SK-N-SH treated with all-trans-retinoic acid at 6 μM for 48 hours (cell line): ENCODE measurements at regions not wholly inside any gene's neighbourhood (a gene's known extent, or its start where the extent isn't known, plus 50 kb on each side); places are given as distances from the start of the nearest gene placed in this dataset.

Experiments used
- ATAC-seq: fragments of 200-7000 bp; cut with Tn5 transposase; 3 replicates; pipeline ENCODE4 v1.9.1; 2020; ENCODE audit warnings: mild to moderate bottlenecking, moderate library complexity
- ARNTL ChIP-seq: fragments of 450-650 bp; formaldehyde crosslinking; IDR thresholded peaks from 2 replicates; pipeline ENCODE4 v1.5.0; 2020; ENCODE audit warnings: low read depth, mild to moderate bottlenecking, moderate library complexity, borderline replicate concordance
- BACH2 ChIP-seq: fragments of 250-450 bp; sonication (Bioruptor Pico); IDR thresholded peaks from 2 replicates; pipeline ENCODE4 v1.9.0; 2021; ENCODE audit warnings: mild to moderate bottlenecking, borderline replicate concordance
- CSDC2 ChIP-seq: fragments of 250-450 bp; sonication (Bioruptor Pico); IDR thresholded peaks from 2 replicates; pipeline ENCODE4 v1.5.0; 2020; ENCODE audit warnings: mild to moderate bottlenecking, moderate library complexity
- ESRRG ChIP-seq: fragments of 250-450 bp; sonication (Bioruptor Pico); IDR thresholded peaks from 2 replicates; pipeline ENCODE4 v1.6.1; 2021; ENCODE audit warnings: mild to moderate bottlenecking
- GLIS3 ChIP-seq: fragments of 250-450 bp; sonication (Bioruptor Pico); IDR thresholded peaks from 2 replicates; pipeline ENCODE4 v1.5.0; 2020; ENCODE audit warnings: mild to moderate bottlenecking, moderate library complexity
- ISL1 ChIP-seq: fragments of 250-450 bp; sonication (Bioruptor Pico); IDR thresholded peaks from 2 replicates; pipeline ENCODE4 v2.1.2; 2022; ENCODE audit warnings: mild to moderate bottlenecking, moderate library complexity
- OSR1 ChIP-seq: fragments of 250-450 bp; sonication (Bioruptor Pico); IDR thresholded peaks from 2 replicates; pipeline ENCODE4 v1.8.0; 2022; ENCODE audit warnings: moderate library complexity, mild to moderate bottlenecking, inconsistent platforms
- PPARA ChIP-seq: fragments of 250-450 bp; sonication (Bioruptor Pico); IDR thresholded peaks from 2 replicates; pipeline ENCODE4 v1.5.0; 2020; ENCODE audit warnings: mild to moderate bottlenecking, borderline replicate concordance
- RARB ChIP-seq: fragments of 250-450 bp; sonication (Bioruptor Pico); IDR thresholded peaks from 2 replicates; pipeline ENCODE4 v1.8.0; 2021; ENCODE audit warnings: mild to moderate bottlenecking, moderate library complexity
- SNAI2 ChIP-seq: fragments of 250-450 bp; sonication (Bioruptor Pico); IDR thresholded peaks from 2 replicates; pipeline ENCODE4 v1.5.0; 2020; ENCODE audit warnings: mild to moderate bottlenecking, moderate library complexity
- TCF4 ChIP-seq: fragments of 250-450 bp; sonication (Bioruptor Pico); IDR thresholded peaks from 2 replicates; pipeline ENCODE4 v1.8.0; 2021; ENCODE audit warnings: mild to moderate bottlenecking, moderate library complexity, borderline replicate concordance
- ZFP30 ChIP-seq: fragments of 450-650 bp; formaldehyde crosslinking; IDR thresholded peaks from 2 replicates; pipeline ENCODE4 v1.5.0; 2022; ENCODE audit warnings: mild to moderate bottlenecking, moderate library complexity
- ZNF565 ChIP-seq: fragments of 450-650 bp; formaldehyde crosslinking; conservative IDR thresholded peaks from 2 replicates; pipeline ENCODE4 v1.5.0; 2020; ENCODE audit warnings: low read depth, mild to moderate bottlenecking, moderate library complexity
- ZNF70 ChIP-seq: fragments of 450-650 bp; formaldehyde crosslinking; IDR thresholded peaks from 2 replicates; pipeline ENCODE4 v1.5.0; 2020; ENCODE audit warnings: mild to moderate bottlenecking, moderate library complexity
- TF ChIP-seq, protein P1 (sequence below): fragments of 250-450 bp; sonication (Bioruptor Pico); IDR thresholded peaks from 2 replicates; pipeline ENCODE4 v1.5.0; 2020; ENCODE audit warnings: mild to moderate bottlenecking, moderate library complexity
- TF ChIP-seq, protein P2 (sequence below): fragments of 250-450 bp; sonication (Bioruptor Pico); IDR thresholded peaks from 2 replicates; pipeline ENCODE4 v1.8.0; 2020; ENCODE audit warnings: mild to moderate bottlenecking, moderate library complexity, borderline replicate concordance
- TF ChIP-seq, protein P3 (sequence below): fragments of 250-450 bp; sonication (Bioruptor Pico); IDR thresholded peaks from 2 replicates; pipeline ENCODE4 v1.8.0; 2021; ENCODE audit warnings: low read depth, mild to moderate bottlenecking, moderate library complexity, borderline replicate concordance
- TF ChIP-seq, protein P4 (sequence below): fragments of 250-450 bp; sonication (Bioruptor Pico); IDR thresholded peaks from 2 replicates; pipeline ENCODE4 v1.5.1; 2020; ENCODE audit warnings: low read depth, mild to moderate bottlenecking, moderate library complexity
- TF ChIP-seq, protein P5 (sequence below): fragments of 250-450 bp; sonication (Bioruptor Pico); IDR thresholded peaks from 2 replicates; pipeline ENCODE4 v1.5.1; 2021; ENCODE audit warnings: mild to moderate bottlenecking, moderate library complexity

DNA sequence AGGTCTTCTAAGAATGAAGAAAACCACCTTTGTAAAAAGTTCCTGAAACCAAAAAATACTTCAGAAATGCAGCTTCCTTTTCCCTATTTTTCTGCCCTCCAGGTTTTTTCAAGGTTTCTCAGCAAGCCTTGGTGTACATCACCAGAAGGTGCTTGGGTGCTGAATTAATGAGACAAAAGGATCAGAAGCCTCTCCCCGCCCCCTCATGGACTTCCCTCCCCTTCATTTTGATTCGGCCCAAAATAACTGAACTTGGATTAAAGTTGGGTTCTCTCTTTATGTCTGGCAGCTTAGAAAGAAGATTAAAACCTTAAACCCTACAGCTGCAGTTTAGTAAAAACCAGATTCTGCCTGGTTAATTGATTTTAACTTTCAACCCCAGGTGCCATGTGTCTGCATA is 121.7 kb upstream of the ERCC4 start:
- ATAC-seq = no peak
- TF ChIP-seq BACH2 (CRISPR knock-in tag) = no peak
- TF ChIP-seq, protein P1, sequence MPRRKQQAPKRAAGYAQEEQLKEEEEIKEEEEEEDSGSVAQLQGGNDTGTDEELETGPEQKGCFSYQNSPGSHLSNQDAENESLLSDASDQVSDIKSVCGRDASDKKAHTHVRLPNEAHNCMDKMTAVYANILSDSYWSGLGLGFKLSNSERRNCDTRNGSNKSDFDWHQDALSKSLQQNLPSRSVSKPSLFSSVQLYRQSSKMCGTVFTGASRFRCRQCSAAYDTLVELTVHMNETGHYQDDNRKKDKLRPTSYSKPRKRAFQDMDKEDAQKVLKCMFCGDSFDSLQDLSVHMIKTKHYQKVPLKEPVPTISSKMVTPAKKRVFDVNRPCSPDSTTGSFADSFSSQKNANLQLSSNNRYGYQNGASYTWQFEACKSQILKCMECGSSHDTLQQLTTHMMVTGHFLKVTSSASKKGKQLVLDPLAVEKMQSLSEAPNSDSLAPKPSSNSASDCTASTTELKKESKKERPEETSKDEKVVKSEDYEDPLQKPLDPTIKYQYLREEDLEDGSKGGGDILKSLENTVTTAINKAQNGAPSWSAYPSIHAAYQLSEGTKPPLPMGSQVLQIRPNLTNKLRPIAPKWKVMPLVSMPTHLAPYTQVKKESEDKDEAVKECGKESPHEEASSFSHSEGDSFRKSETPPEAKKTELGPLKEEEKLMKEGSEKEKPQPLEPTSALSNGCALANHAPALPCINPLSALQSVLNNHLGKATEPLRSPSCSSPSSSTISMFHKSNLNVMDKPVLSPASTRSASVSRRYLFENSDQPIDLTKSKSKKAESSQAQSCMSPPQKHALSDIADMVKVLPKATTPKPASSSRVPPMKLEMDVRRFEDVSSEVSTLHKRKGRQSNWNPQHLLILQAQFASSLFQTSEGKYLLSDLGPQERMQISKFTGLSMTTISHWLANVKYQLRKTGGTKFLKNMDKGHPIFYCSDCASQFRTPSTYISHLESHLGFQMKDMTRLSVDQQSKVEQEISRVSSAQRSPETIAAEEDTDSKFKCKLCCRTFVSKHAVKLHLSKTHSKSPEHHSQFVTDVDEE (CRISPR knock-in tag) = no peak
- TF ChIP-seq ZNF565 = no peak
- TF ChIP-seq SNAI2 = no peak
- TF ChIP-seq RARB (CRISPR knock-in tag) = no peak
- no peak for TF ChIP-seq ZFP30 (CRISPR knock-in tag)
- TF ChIP-seq ZNF70 (CRISPR knock-in tag) = no peak
- TF ChIP-seq GLIS3 (CRISPR knock-in tag) = no peak
- TF ChIP-seq, protein P2, sequence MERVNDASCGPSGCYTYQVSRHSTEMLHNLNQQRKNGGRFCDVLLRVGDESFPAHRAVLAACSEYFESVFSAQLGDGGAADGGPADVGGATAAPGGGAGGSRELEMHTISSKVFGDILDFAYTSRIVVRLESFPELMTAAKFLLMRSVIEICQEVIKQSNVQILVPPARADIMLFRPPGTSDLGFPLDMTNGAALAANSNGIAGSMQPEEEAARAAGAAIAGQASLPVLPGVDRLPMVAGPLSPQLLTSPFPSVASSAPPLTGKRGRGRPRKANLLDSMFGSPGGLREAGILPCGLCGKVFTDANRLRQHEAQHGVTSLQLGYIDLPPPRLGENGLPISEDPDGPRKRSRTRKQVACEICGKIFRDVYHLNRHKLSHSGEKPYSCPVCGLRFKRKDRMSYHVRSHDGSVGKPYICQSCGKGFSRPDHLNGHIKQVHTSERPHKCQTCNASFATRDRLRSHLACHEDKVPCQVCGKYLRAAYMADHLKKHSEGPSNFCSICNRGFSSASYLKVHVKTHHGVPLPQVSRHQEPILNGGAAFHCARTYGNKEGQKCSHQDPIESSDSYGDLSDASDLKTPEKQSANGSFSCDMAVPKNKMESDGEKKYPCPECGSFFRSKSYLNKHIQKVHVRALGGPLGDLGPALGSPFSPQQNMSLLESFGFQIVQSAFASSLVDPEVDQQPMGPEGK (CRISPR knock-in tag) = no peak
- TF ChIP-seq PPARA (CRISPR knock-in tag) = no peak
- TF ChIP-seq, protein P3, sequence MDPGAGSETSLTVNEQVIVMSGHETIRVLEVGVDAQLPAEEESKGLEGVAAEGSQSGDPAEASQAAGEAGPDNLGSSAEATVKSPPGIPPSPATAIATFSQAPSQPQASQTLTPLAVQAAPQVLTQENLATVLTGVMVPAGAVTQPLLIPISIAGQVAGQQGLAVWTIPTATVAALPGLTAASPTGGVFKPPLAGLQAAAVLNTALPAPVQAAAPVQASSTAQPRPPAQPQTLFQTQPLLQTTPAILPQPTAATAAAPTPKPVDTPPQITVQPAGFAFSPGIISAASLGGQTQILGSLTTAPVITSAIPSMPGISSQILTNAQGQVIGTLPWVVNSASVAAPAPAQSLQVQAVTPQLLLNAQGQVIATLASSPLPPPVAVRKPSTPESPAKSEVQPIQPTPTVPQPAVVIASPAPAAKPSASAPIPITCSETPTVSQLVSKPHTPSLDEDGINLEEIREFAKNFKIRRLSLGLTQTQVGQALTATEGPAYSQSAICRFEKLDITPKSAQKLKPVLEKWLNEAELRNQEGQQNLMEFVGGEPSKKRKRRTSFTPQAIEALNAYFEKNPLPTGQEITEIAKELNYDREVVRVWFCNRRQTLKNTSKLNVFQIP = no peak
- no peak for TF ChIP-seq TCF4 (CRISPR knock-in tag)
- no peak for TF ChIP-seq ESRRG (CRISPR knock-in tag)
- TF ChIP-seq OSR1 (CRISPR knock-in tag) = no peak
- TF ChIP-seq CSDC2 = no peak
- TF ChIP-seq, protein P4, sequence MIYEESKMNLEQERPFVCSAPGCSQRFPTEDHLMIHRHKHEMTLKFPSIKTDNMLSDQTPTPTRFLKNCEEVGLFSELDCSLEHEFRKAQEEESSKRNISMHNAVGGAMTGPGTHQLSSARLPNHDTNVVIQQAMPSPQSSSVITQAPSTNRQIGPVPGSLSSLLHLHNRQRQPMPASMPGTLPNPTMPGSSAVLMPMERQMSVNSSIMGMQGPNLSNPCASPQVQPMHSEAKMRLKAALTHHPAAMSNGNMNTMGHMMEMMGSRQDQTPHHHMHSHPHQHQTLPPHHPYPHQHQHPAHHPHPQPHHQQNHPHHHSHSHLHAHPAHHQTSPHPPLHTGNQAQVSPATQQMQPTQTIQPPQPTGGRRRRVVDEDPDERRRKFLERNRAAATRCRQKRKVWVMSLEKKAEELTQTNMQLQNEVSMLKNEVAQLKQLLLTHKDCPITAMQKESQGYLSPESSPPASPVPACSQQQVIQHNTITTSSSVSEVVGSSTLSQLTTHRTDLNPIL (CRISPR knock-in tag) = no peak
- no peak for TF ChIP-seq ISL1 (CRISPR knock-in tag)
- no peak for TF ChIP-seq ARNTL (CRISPR knock-in tag)
- TF ChIP-seq, all 23 proteins: peak for 0

DNA sequence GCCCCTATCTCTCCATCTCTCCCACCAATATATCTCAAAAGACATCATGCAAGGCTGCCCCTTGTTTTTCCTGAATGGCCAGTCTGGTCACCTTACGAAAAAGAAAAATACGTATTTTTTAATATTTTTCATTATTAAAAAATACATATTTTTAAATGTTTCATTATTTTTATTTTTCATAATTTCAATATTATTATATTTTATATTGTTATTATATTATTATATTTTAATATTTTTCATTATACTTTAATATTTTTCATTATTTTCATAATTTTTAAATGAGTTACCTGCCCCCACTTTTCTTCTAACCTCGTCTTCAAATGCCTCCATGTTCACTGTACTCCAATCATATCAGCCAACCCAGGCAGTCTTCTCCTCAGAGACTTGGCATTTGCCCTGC is 116.0 kb upstream of the ERCC4 start:
- no peak for ATAC-seq
- TF ChIP-seq, protein P2 (CRISPR knock-in tag) = no peak
- TF ChIP-seq OSR1 (CRISPR knock-in tag) (no peak), ZNF565 (no peak), ZNF70 (CRISPR knock-in tag) (no peak), RARB (CRISPR knock-in tag) (no peak), ESRRG (CRISPR knock-in tag) (no peak), TCF4 (CRISPR knock-in tag) (no peak)
- TF ChIP-seq, protein P4 (CRISPR knock-in tag) = no peak
- TF ChIP-seq, protein P5, sequence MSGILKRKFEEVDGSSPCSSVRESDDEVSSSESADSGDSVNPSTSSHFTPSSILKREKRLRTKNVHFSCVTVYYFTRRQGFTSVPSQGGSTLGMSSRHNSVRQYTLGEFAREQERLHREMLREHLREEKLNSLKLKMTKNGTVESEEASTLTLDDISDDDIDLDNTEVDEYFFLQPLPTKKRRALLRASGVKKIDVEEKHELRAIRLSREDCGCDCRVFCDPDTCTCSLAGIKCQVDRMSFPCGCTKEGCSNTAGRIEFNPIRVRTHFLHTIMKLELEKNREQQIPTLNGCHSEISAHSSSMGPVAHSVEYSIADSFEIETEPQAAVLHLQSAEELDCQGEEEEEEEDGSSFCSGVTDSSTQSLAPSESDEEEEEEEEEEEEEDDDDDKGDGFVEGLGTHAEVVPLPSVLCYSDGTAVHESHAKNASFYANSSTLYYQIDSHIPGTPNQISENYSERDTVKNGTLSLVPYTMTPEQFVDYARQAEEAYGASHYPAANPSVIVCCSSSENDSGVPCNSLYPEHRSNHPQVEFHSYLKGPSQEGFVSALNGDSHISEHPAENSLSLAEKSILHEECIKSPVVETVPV (CRISPR knock-in tag) = no peak
- TF ChIP-seq, all 23 proteins: peak for 0
